IPS-15b (cell line): ENCODE measurements at regions not wholly inside any gene's neighbourhood (a gene's known extent, or its start where the extent isn't known, plus 50 kb on each side); places are given as distances from the start of the nearest gene placed in this dataset.
"Not testable (repeated sequence)": the region's sequence is repeated elsewhere in the genome, so short reads cannot be mapped to it uniquely, and the experiment has no call there.

Source experiments
- H3K27me3 ChIP-seq: one replicate; pipeline ENCODE4 v1.6.1; 2013; ENCODE audit warnings: low read length; ENCODE audit not compliant: control insufficient read depth, insufficient read depth
- H3K36me3 ChIP-seq: one replicate; pipeline ENCODE4 v1.6.1; 2013; ENCODE audit warnings: low read length; ENCODE audit not compliant: control insufficient read depth, insufficient read depth
- H3K4me1 ChIP-seq: one replicate; pipeline ENCODE4 v1.6.1; 2013; ENCODE audit warnings: mild to moderate bottlenecking, low read length; ENCODE audit not compliant: control insufficient read depth, insufficient read depth
- H3K4me3 ChIP-seq: one replicate; pipeline ENCODE4 v1.5.1; 2013; ENCODE audit warnings: low read depth, low read length
- H3K9ac ChIP-seq: one replicate; pipeline ENCODE4 v1.6.1; 2013; ENCODE audit warnings: low read depth, mild to moderate bottlenecking, low read length
- H3K9me3 ChIP-seq: one replicate; pipeline ENCODE4 v1.6.1; 2013; ENCODE audit warnings: mild to moderate bottlenecking, low read length; ENCODE audit not compliant: control insufficient read depth, insufficient read depth

- H3K9ac ChIP-seq = no peak overlapping the region
- no peak overlapping the region for H3K4me3 ChIP-seq
- H3K9me3 ChIP-seq = no peaks in the 10 kb centered on the region
- no peaks in the 10 kb centered on the region for H3K27me3 ChIP-seq
- no peaks in the 10 kb centered on the region for H3K4me1 ChIP-seq
- no peaks in the 10 kb centered on the region for H3K36me3 ChIP-seq
Observed at GRCh38 chr17:65297384-65297783, 160.2 kb downstream of the RGS9 start.

- Histone ChIP-seq H3K4me1 (peaks cover 3% of the 10 kb centered on the region), H3K9me3 (no peaks in the 10 kb centered on the region), H3K9ac (no peak overlapping the region)
Observed at GRCh38 chr17:65294181-65294719, 157.1 kb downstream of the RGS9 start.

GRCh38 chr17:65293584-65294180 lies 156.5 kb downstream of the RGS9 start:
- no peak overlapping the region for H3K9ac ChIP-seq
- peak overlapping the region; percentile 18 for H3K4me3 ChIP-seq
- H3K27me3 ChIP-seq = no peaks in the 10 kb centered on the region
- peaks cover 3% of the 10 kb centered on the region for H3K4me1 ChIP-seq
- H3K36me3 ChIP-seq = no peaks in the 10 kb centered on the region
- H3K9me3 ChIP-seq = no peaks in the 10 kb centered on the region

More at GRCh38 chr17:65294181-65294719, 157.1 kb downstream of the RGS9 start:
- H3K4me3 ChIP-seq = peak overlapping the region; percentile 18
- H3K27me3 ChIP-seq = no peaks in the 10 kb centered on the region
- no peaks in the 10 kb centered on the region for H3K36me3 ChIP-seq

- H3K27me3 ChIP-seq = no peaks in the 10 kb centered on the region
- H3K9ac ChIP-seq = no peak overlapping the region
- peaks cover 3% of the 10 kb centered on the region for H3K4me1 ChIP-seq
- H3K9me3 ChIP-seq = no peaks in the 10 kb centered on the region
- H3K36me3 ChIP-seq = no peaks in the 10 kb centered on the region
- H3K4me3 ChIP-seq = no peak overlapping the region
Observed at GRCh38 chr17:65292430-65292829, 155.3 kb downstream of the RGS9 start.

GRCh38 chr17:65291301-65291700 lies 154.1 kb downstream of the RGS9 start:
- not testable (repeated sequence) for H3K9me3 ChIP-seq, H3K9ac ChIP-seq, H3K27me3 ChIP-seq, H3K36me3 ChIP-seq, H3K4me1 ChIP-seq, H3K4me3 ChIP-seq

- Histone ChIP-seq H3K4me3 (no peak overlapping the region), H3K9ac (no peak overlapping the region), H3K9me3 (no peaks in the 10 kb centered on the region), H3K4me1 (peaks cover 3% of the 10 kb centered on the region), H3K27me3 (no peaks in the 10 kb centered on the region), H3K36me3 (no peaks in the 10 kb centered on the region)
Observed at GRCh38 chr17:65290616-65291015, 153.4 kb downstream of the RGS9 start.

GRCh38 chr17:65290056-65290455 lies 152.9 kb downstream of the RGS9 start:
- H3K4me1 ChIP-seq = peaks cover 3% of the 10 kb centered on the region
- H3K27me3 ChIP-seq = no peaks in the 10 kb centered on the region
- no peak overlapping the region for H3K9ac ChIP-seq
- no peaks in the 10 kb centered on the region for H3K9me3 ChIP-seq
- H3K4me3 ChIP-seq = no peak overlapping the region
- H3K36me3 ChIP-seq = no peaks in the 10 kb centered on the region

GRCh38 chr17:65287040-65287439 lies 149.9 kb downstream of the RGS9 start:
- no peaks in the 10 kb centered on the region for H3K36me3 ChIP-seq
- no peak overlapping the region for H3K9ac ChIP-seq
- no peak overlapping the region for H3K4me3 ChIP-seq
- no peaks in the 10 kb centered on the region for H3K9me3 ChIP-seq
- H3K27me3 ChIP-seq = no peaks in the 10 kb centered on the region
- H3K4me1 ChIP-seq = peaks cover 3% of the 10 kb centered on the region

- H3K9me3 ChIP-seq = no peaks in the 10 kb centered on the region
- no peak overlapping the region for H3K9ac ChIP-seq
- no peaks in the 10 kb centered on the region for H3K36me3 ChIP-seq
- no peak overlapping the region for H3K4me3 ChIP-seq
- no peaks in the 10 kb centered on the region for H3K27me3 ChIP-seq
- no peaks in the 10 kb centered on the region for H3K4me1 ChIP-seq
Observed at GRCh38 chr17:65283704-65284103, 146.5 kb downstream of the RGS9 start.

- Histone ChIP-seq H3K36me3 (no peaks in the 10 kb centered on the region), H3K27me3 (no peaks in the 10 kb centered on the region), H3K9ac (no peak overlapping the region), H3K4me1 (peaks cover 2% of the 10 kb centered on the region), H3K4me3 (no peak overlapping the region), H3K9me3 (no peaks in the 10 kb centered on the region)
Observed at GRCh38 chr17:65279456-65279855, 142.3 kb downstream of the RGS9 start.

GRCh38 chr17:65278820-65279184 lies 141.6 kb downstream of the RGS9 start:
- H3K9me3 ChIP-seq = no peaks in the 10 kb centered on the region
- H3K4me1 ChIP-seq = peaks cover 2% of the 10 kb centered on the region
- no peak overlapping the region for H3K9ac ChIP-seq
- no peaks in the 10 kb centered on the region for H3K27me3 ChIP-seq
- no peak overlapping the region for H3K4me3 ChIP-seq
- H3K36me3 ChIP-seq = no peaks in the 10 kb centered on the region

- Histone ChIP-seq H3K4me1 (peaks cover 2% of the 10 kb centered on the region), H3K27me3 (no peaks in the 10 kb centered on the region), H3K9me3 (no peaks in the 10 kb centered on the region), H3K4me3 (no peak overlapping the region), H3K9ac (no peak overlapping the region), H3K36me3 (no peaks in the 10 kb centered on the region)
Observed at GRCh38 chr17:65278050-65278819, 141.1 kb downstream of the RGS9 start.
